ENCODE measurements at regions not wholly inside any gene's neighbourhood (a gene's known extent, or its start where the extent isn't known, plus 50 kb on each side); places are given as distances from the start of the nearest gene placed in this dataset.
"Not testable (repeated sequence)": the region's sequence is repeated elsewhere in the genome, so short reads cannot be mapped to it uniquely, and the experiment has no call there.

DNA sequence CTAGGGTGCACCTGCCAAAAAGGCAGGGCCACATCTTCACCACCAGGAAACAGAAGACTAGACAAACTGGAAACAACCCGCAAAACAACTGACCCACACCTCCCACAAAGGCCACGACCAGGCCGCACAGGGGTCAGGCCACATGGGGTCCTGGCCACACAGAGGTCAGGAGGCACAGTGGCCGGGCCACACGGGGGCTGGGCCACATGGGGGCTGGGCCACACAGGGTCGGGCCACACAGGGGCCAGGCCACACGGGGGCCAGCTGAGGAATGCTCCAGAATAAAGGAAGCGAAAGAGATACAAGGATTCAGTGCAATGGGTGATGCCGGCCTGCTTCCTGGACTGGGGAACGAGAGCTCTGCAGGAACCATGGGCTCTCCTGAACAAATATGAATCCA is 91.6 kb downstream of the OLFM1 start:
- no peak overlapping the region for H3K4me3 ChIP-seq
- no peaks in the 10 kb centered on the region for H3K27me3 ChIP-seq
- H3K4me1 ChIP-seq: no peaks in the 10 kb centered on the region
- H3K27ac ChIP-seq: no peak overlapping the region
- TF ChIP-seq, protein P1, sequence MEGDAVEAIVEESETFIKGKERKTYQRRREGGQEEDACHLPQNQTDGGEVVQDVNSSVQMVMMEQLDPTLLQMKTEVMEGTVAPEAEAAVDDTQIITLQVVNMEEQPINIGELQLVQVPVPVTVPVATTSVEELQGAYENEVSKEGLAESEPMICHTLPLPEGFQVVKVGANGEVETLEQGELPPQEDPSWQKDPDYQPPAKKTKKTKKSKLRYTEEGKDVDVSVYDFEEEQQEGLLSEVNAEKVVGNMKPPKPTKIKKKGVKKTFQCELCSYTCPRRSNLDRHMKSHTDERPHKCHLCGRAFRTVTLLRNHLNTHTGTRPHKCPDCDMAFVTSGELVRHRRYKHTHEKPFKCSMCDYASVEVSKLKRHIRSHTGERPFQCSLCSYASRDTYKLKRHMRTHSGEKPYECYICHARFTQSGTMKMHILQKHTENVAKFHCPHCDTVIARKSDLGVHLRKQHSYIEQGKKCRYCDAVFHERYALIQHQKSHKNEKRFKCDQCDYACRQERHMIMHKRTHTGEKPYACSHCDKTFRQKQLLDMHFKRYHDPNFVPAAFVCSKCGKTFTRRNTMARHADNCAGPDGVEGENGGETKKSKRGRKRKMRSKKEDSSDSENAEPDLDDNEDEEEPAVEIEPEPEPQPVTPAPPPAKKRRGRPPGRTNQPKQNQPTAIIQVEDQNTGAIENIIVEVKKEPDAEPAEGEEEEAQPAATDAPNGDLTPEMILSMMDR (IDR thresholded peaks at IDR 0.05): no peak
- TF ChIP-seq POLR2AphosphoS5 (IDR thresholded peaks at IDR 0.05; ENCODE audit: insufficient read depth in 1 of 2, low read depth in 1 of 2): no peak
- TF ChIP-seq POLR2A (IDR thresholded peaks at IDR 0.05): no peak
- intact Hi-C loops (cut with DNase I): no loop called here
- no peaks in the 10 kb centered on the region for H3K36me3 ChIP-seq
- no peak for DNase-seq (ENCODE audit: extremely low spot score in 2 of 2)
- H3K9me3 ChIP-seq: no peaks in the 10 kb centered on the region

DNA sequence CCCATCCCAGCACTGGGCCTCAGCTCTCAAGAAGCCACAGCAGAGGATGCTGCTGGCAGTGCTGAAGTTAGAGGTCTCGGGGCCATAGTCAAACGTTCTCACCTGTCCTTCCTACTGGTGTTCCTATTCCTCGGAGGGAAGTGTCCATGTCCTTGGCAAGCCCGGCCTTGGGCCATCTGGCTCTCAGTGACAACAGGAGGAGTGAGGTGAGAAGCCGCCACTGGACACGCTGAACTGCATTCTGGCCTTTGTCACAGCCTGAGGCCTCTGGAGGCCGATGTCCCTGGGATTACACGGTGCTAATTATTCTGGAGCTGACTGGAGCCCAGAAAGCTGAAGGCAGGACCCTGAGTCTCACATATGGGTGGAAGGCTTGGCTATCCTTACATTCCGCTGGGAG is 92.5 kb downstream of the OLFM1 start:
- no peak for DNase-seq (ENCODE audit: extremely low spot score in 2 of 2)
- TF ChIP-seq POLR2AphosphoS5 (IDR thresholded peaks at IDR 0.05; ENCODE audit: insufficient read depth in 1 of 2, low read depth in 1 of 2) (no peak), POLR2A (IDR thresholded peaks at IDR 0.05) (no peak)
- TF ChIP-seq, protein P1 (IDR thresholded peaks at IDR 0.05): no peak
- Histone ChIP-seq H3K36me3 (no peaks in the 10 kb centered on the region), H3K4me3 (no peak overlapping the region), H3K9me3 (no peaks in the 10 kb centered on the region), H3K4me1 (no peaks in the 10 kb centered on the region), H3K27ac (no peak overlapping the region), H3K27me3 (peaks cover 4% of the 10 kb centered on the region)
- intact Hi-C loops (cut with DNase I): no loop called here

DNA sequence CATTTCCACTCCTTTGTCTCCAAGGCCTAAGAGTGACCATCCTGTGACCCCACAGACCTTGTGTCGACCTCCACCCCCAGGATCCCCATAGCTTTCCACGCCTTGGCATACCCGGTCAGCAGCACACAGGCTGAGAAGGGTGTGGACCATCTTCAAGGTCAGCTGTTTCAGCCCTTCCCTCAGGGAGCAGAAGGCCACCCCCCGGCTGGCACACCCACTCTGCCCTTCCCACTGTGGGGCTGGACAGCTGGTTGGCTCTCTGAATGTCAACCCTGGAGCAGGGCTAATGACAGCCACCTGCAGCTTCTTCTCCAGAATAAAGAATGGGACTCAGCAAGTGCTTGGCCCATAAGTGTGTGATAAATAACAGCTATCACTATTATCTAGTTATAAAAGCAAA is 93.1 kb downstream of the OLFM1 start:
- Histone ChIP-seq H3K36me3 (no peaks in the 10 kb centered on the region), H3K27ac (no peak overlapping the region), H3K27me3 (peaks cover 7% of the 10 kb centered on the region), H3K9me3 (no peaks in the 10 kb centered on the region), H3K4me3 (no peak overlapping the region), H3K4me1 (no peaks in the 10 kb centered on the region)
- DNase-seq (ENCODE audit: extremely low spot score in 2 of 2): no peak
- intact Hi-C loops (cut with DNase I): no loop called here
- TF ChIP-seq, protein P1 (IDR thresholded peaks at IDR 0.05): no peak
- no peak for TF ChIP-seq POLR2A (IDR thresholded peaks at IDR 0.05)
- TF ChIP-seq POLR2AphosphoS5 (IDR thresholded peaks at IDR 0.05; ENCODE audit: insufficient read depth in 1 of 2, low read depth in 1 of 2): no peak

DNA sequence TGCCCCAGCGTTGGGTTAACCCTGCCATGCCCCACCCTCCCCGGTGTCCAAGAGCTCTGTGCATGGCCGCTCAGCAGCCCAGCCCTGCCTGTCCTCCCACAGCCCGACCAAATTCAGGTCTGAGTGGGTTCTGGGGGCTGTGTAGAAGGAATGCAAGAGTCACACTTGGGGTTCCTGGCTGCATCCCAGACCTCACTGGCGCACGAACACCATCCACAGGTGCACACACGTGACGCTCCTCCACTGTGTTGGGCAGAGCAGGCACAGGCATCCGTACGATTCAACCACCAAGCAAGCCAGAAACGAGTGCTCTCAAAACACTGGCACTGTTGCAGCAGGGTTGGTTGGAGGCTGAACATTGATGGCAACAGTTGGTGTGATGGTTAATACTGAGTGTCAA is 93.9 kb downstream of the OLFM1 start:
- H3K9me3 ChIP-seq: no peaks in the 10 kb centered on the region
- H3K4me1 ChIP-seq: peaks cover 6% of the 10 kb centered on the region
- no peaks in the 10 kb centered on the region for H3K36me3 ChIP-seq
- H3K27me3 ChIP-seq: peaks cover 7% of the 10 kb centered on the region
- no peak overlapping the region for H3K27ac ChIP-seq
- intact Hi-C loops (cut with DNase I): no loop called here
- TF ChIP-seq POLR2AphosphoS5 (IDR thresholded peaks at IDR 0.05; ENCODE audit: insufficient read depth in 1 of 2, low read depth in 1 of 2) (no peak), POLR2A (IDR thresholded peaks at IDR 0.05) (no peak)
- TF ChIP-seq, protein P1 (IDR thresholded peaks at IDR 0.05): no peak
- H3K4me3 ChIP-seq: no peak overlapping the region
- DNase-seq (ENCODE audit: extremely low spot score in 2 of 2): no peak

DNA sequence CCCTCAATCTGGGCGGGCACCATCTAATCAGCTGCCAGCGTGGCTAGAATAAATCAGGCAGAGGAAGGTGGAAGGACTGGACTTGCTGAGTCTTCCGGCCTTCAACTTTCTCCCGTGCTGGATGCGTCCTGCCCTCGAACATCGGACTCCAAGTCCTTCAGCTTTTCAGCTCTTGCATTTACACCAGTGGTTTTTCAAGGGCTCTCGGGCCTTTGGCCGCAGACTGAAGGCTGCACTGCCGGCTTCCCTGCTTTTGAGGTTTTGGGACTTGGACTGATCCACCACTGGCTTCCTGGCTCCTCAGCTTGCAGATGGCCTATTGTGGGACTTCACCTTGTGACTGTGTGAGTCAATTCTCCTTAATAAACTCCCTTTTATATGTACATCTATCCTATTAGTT is 94.4 kb downstream of the OLFM1 start:
- DNase-seq (ENCODE audit: extremely low spot score in 2 of 2); intact Hi-C loops (cut with DNase I); H3K27ac ChIP-seq; H3K4me1 ChIP-seq; H3K4me3 ChIP-seq; H3K27me3 ChIP-seq; H3K9me3 ChIP-seq; H3K36me3 ChIP-seq: not testable (repeated sequence)

DNA sequence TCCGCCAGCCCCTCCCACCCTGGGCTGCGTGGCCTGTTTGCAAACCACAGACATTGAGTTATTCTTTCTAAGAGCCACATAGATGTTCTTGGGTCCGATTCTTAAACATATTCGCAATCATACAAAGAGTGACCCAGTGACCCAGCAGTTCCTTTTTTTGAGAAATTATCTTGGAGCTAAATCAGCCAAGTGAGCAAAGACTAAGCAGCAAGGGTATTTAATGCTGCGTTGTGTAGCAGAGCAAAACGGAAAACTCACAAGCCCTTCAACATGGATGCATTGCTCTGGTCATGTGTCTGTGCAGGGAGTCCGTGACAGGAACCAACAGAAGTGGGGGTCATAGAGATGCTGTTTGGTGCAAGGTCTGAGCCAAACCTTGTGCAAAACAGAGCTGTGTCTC is 95.6 kb downstream of the OLFM1 start:
- H3K27ac ChIP-seq: no peak overlapping the region
- TF ChIP-seq POLR2A (IDR thresholded peaks at IDR 0.05): no peak
- TF ChIP-seq, protein P1 (IDR thresholded peaks at IDR 0.05): no peak
- no peak for TF ChIP-seq POLR2AphosphoS5 (IDR thresholded peaks at IDR 0.05; ENCODE audit: insufficient read depth in 1 of 2, low read depth in 1 of 2)
- intact Hi-C loops (cut with DNase I): no loop called here
- H3K4me3 ChIP-seq: no peak overlapping the region
- no peaks in the 10 kb centered on the region for H3K36me3 ChIP-seq
- peaks cover 7% of the 10 kb centered on the region for H3K27me3 ChIP-seq
- peaks cover 8% of the 10 kb centered on the region for H3K4me1 ChIP-seq
- DNase-seq (ENCODE audit: extremely low spot score in 2 of 2): no peak
- H3K9me3 ChIP-seq: no peaks in the 10 kb centered on the region

Measured in vagina (tissue), 2 donors.